MG63 (cell line): ENCODE measurements at regions not wholly inside any gene's neighbourhood (a gene's known extent, or its start where the extent isn't known, plus 50 kb on each side); places are given as distances from the start of the nearest gene placed in this dataset.
"Not testable (repeated sequence)": the region's sequence is repeated elsewhere in the genome, so short reads cannot be mapped to it uniquely, and the experiment has no call there.

Experiments
- DNase-seq: peaks from one replicate; pipeline ENCODE4 v3.0.0-alpha.2; 2020
- H3K27me3 ChIP-seq: fragments of 250-450 bp; sonication (Bioruptor Pico); 2 replicates; pipeline ENCODE4 v1.5.1; 2020; ENCODE audit warnings: mild to moderate bottlenecking, moderate library complexity
- H3K36me3 ChIP-seq: fragments of 250-450 bp; sonication (Bioruptor Pico); 2 replicates; pipeline ENCODE4 v1.5.1; 2020; ENCODE audit warnings: mild to moderate bottlenecking, moderate library complexity
- H3K4me3 ChIP-seq: fragments of 250-450 bp; sonication (Bioruptor Pico); 2 replicates; pipeline ENCODE4 v1.5.1; 2020; ENCODE audit warnings: mild to moderate bottlenecking, moderate library complexity
- H3K9me3 ChIP-seq: fragments of 250-450 bp; sonication (Bioruptor Pico); 2 replicates; pipeline ENCODE4 v1.5.1; 2020; ENCODE audit warnings: mild to moderate bottlenecking, moderate library complexity

DNA sequence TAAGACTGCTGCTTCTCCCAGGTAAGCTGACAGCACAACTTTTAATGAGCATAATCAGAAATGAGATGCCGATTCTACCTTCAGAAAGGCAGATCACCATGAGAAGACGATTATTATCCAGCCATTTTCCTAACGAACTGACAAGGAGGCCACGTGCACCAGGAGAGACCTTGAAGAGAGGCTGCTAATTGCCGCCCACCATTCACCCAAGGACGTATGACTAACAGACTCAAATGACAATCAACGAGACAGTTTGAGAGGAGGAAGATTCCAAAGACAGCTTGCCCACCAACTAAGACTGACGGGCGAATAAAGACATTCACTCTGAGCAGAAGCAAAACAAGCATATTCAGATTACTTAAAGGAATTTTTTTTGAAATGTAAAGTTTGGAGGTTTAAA lies 301.9 kb upstream of the TAC1 start:
- no peak for DNase-seq
- H3K9me3 ChIP-seq: no peaks in the 10 kb centered on the region
- H3K4me3 ChIP-seq: no peak overlapping the region
- H3K27me3 ChIP-seq: no peaks in the 10 kb centered on the region
- no peaks in the 10 kb centered on the region for H3K36me3 ChIP-seq

DNA sequence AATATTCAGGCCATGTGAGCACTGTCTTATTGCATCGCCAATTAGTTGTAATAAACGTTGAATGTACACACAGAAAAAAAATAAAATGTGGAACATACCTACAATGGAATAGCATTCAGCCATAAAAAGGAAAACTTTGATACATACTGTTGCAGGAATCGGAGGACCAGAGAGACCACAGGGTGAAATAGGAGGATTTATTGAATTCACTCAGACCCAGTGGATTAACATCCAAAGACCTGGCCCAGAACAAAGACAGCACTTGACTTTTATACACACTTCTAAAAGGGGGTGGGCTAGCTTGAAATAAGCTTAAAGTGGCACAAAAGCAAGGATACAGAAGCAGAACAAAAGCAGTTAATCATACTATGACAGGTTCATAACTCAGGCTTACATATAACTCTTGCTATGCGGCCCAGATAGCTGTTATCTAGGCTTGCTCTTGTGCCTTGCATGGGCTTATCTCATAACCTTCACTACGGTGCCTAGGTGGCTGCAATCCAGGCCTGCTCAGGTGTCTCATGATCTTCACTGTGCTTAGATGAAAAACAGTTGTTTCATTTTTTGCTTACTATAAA lies 292.2 kb upstream of the TAC1 start:
- DNase-seq: no peak
- Histone ChIP-seq H3K36me3 (no peaks in the 10 kb centered on the region), H3K27me3 (no peaks in the 10 kb centered on the region), H3K4me3 (no peak overlapping the region), H3K9me3 (no peaks in the 10 kb centered on the region)

DNA sequence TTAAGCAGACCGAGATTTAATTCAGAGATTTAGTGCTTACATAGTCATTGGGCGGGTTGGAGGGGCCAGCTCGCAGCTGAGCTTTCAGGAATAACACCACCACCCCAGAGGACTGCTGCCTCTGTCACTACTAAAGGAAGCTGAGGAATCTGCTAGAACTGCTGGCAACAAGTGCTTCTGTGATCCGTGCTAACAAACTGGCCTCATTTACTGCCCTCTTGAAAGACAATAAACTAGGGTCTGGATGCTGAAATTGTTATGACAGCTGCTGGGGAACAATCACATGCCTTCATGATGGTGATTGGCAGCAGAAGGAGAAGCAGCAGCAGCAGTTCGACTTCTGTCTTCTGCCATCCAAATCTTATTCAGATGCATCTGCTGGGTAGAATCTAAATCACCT lies 285.5 kb upstream of the TAC1 start:
- H3K27me3 ChIP-seq: no peaks in the 10 kb centered on the region
- no peak for DNase-seq
- H3K4me3 ChIP-seq: no peak overlapping the region
- no peaks in the 10 kb centered on the region for H3K36me3 ChIP-seq
- no peaks in the 10 kb centered on the region for H3K9me3 ChIP-seq

DNA sequence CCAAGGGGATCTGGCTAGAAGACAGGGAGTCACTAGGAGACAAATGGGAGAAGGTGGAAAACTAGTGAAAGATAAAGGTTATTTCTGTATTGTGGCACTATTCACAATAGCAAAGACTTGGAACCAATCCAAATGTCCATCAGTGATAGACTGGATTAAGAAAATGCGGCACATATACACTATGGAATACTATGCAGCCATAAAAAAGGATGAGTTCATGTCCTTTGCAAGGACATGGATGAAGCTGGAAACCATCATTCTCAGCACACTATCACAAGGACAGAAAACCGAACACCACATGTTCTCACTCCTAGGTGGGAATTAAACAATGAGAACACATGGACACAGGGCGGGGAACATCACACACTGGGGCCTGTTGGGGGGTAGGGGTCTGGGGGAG lies 282.4 kb upstream of the TAC1 start:
- not testable (repeated sequence) for DNase-seq, H3K36me3 ChIP-seq

DNA sequence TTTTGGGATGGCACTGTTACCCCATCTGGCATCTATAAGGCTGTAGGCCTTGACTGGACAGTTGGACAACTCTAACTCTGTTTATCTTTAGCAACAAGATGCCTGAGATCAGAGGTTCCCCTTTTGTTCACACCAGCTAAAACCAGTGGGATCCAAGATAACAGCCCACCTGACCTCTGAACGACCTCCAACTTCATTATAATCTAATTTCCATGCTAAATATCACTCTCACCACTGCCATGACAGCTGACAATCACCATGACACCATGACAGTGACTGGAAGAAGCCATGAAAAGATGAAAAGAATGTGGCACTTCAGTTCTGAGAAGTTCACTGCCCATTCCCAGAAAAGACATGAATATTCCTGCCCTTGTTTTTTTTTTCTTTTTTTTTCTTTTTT lies 281.4 kb upstream of the TAC1 start:
- H3K4me3 ChIP-seq: no peak overlapping the region
- H3K36me3 ChIP-seq: no peaks in the 10 kb centered on the region
- DNase-seq: no peak
- no peaks in the 10 kb centered on the region for H3K9me3 ChIP-seq
- H3K27me3 ChIP-seq: no peaks in the 10 kb centered on the region

More for the DNA sequence above, 282.4 kb upstream of the TAC1 start:
- H3K27me3 ChIP-seq, H3K9me3 ChIP-seq, H3K4me3 ChIP-seq: not testable (repeated sequence)

DNA sequence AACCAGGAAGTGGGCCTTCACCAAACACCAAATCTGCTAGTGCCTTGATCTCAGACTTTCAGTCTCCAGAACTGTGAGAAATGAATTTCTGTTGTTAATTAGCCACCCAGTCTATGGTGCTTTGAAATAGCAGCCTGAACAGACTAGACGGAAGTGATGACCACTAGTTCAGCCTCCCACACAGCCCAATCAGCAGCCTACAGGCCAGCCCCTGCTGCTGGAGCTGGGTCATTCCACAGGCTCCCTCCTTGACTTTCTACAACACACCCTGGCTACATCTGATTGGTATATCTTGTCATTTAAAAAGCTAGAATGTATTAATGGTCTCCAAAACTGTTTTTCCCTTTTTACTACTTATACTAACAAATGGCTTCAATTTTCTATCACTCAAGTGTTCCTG lies 277.2 kb upstream of the TAC1 start:
- H3K36me3 ChIP-seq: no peaks in the 10 kb centered on the region
- no peak overlapping the region for H3K4me3 ChIP-seq

DNA sequence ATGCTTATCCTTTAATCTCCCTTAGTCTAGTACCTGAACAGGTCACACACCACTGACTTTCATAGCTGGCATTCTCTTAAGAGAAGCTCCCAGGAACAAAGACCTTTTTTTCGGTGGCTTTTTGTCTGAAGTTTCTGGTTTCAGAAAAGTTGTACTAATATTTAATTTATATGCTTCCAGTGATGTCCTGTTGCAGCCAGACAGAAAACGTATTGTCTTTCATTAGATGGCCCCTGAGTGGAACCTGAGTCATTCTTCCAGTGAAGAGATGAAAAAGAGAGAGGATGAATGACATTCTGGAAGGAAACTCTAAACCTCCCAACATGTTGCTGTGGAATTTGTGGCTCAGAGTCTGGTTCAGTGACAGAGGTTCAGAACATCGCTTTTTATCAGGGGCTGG lies 274.8 kb upstream of the TAC1 start:
- Histone ChIP-seq H3K4me3 (no peak overlapping the region), H3K36me3 (no peaks in the 10 kb centered on the region), H3K27me3 (no peaks in the 10 kb centered on the region), H3K9me3 (no peaks in the 10 kb centered on the region)
- DNase-seq: no peak

More for the DNA sequence above, 277.2 kb upstream of the TAC1 start:
- DNase-seq: no peak
- Histone ChIP-seq H3K9me3 (no peaks in the 10 kb centered on the region), H3K27me3 (no peaks in the 10 kb centered on the region)

DNA sequence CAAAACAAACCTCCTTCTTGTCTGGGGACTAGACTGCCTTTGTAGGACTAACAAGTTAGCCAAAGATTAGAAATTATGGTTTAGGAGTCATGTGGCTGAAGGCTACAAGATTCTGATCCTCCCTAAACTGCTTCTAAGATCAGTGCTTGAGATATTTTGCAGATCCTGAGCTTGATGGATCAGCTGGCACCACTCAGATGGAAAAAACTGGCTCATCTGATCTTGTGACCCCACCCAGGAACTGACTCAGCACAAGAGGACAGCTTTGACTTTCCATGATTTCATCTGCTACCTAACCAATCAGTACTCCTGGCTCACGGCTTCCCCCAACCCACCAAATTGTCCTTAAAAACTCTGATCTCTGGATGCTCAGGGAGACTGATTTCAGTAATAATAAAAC lies 271.5 kb upstream of the TAC1 start:
- Histone ChIP-seq H3K9me3 (no peaks in the 10 kb centered on the region), H3K27me3 (no peaks in the 10 kb centered on the region), H3K36me3 (no peaks in the 10 kb centered on the region), H3K4me3 (no peak overlapping the region)
- no peak for DNase-seq

DNA sequence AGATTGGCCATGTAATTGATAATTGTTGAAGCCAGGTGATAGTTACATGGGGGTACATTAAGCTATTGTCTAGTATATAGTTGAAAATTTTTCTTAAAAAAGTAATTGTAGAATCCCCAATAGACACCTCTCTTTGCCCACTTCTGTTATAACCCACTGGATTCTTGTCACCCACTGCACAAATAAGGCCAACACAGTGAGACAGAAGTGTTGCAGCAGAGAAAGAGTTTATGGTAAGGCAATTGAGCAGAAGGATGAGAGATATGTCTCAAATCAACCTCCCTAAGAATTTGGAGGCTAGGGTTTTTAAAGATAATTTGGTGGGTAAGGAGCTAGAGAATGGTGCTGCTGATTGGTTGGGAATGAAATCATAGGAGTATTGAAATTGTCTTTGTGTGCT lies 270.3 kb upstream of the TAC1 start:
- no peak overlapping the region for H3K4me3 ChIP-seq
- no peaks in the 10 kb centered on the region for H3K36me3 ChIP-seq
- no peak for DNase-seq
- no peaks in the 10 kb centered on the region for H3K27me3 ChIP-seq
- H3K9me3 ChIP-seq: no peaks in the 10 kb centered on the region

DNA sequence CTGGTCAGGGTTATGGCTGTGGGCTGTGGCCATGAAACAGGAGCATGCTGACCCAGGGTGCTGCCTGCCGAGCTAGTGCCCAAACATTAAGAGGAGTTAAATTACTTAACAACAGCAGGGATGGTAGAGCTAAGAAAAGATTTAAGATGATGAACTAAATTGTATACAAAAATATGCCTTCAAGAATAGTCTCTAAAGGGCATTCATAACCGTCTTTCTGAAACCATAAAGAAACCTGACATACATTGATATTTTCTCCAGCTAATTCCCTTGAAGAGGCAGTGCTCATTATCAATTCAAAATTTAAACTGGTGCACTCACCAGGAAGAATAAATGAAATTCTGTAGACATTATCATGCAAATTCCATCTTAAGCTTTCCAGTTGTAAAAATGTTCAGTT lies 265.8 kb upstream of the TAC1 start:
- Histone ChIP-seq H3K36me3 (no peaks in the 10 kb centered on the region), H3K27me3 (no peaks in the 10 kb centered on the region), H3K9me3 (no peaks in the 10 kb centered on the region), H3K4me3 (no peak overlapping the region)
- DNase-seq: no peak

DNA sequence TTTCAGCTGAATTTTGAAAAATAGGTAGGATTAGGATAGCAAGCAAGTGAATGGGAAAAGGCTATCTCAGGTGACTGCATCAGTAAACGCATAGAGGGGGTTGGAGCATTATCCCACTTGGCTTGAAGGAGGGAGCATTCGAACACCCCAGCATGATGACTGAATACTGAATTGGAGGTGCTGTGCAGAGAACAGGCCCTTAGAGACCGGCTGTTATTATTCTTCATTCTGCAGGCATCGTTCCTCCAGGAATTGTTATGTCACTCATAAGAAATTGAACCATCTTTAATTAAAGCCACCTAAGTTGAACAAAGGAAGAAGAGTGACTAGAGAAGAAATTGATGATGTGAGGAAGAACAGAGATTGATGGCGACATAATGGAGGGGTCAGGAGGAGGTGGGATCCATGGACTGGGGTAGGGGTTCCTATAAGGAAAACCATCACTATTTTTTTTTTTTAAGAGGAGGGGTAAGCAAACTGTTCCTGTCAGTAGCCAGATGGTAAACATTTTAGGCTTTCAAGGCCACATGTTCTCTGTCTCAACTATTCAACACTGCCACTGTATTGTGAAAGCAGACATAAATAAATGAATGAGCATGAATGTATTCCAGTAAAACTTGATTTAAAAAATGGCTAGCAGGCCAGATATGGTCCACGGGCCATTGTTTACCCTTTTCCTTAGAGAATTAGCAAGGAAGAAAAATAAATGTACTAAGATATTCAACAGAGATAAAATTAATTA lies 264.7 kb upstream of the TAC1 start:
- no peaks in the 10 kb centered on the region for H3K36me3 ChIP-seq
- DNase-seq: no peak

DNA sequence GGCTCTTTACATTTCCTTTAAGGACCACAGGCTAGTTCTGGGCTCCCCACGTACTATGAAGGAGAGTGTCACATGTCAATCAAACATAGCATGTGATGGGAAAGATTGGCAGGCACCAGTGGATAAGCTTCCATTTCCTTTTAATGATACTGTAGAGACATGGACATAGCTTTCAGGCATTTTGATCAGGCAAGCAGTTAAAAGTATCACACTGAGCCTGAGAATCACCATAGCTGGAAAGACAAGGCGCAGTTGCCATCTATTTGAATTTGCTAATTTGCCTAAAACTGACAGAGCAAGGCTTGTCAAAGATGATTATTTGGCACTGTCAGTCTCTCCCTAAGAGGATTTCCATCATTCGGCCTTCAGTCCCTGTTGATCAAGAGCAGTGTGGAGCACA lies 263.4 kb upstream of the TAC1 start:
- no peak for DNase-seq
- H3K4me3 ChIP-seq: no peak overlapping the region
- no peaks in the 10 kb centered on the region for H3K9me3 ChIP-seq
- H3K27me3 ChIP-seq: no peaks in the 10 kb centered on the region
- no peaks in the 10 kb centered on the region for H3K36me3 ChIP-seq

More for the DNA sequence above, 264.7 kb upstream of the TAC1 start:
- Histone ChIP-seq H3K4me3 (no peak overlapping the region), H3K27me3 (no peaks in the 10 kb centered on the region), H3K9me3 (no peaks in the 10 kb centered on the region)

DNA sequence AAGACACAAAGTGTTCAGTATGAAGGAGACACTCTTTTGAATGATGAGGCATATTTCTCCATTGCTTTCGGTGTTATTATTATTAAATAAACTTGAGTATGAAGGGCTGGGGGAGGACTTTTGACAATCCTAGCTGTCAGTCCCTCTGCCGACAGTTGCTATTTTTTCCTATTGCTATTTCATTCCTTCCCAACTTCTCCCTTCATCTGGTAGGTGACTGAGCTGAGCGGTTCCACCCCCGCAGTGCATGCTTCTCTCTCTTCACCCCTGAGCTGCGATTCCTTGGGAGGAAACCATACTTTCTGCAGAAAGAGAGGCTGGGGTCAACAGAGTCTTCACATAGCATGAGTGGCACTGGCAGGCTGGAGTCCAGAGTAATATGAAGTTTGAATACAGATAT lies 261.2 kb upstream of the TAC1 start:
- Histone ChIP-seq H3K4me3 (no peak overlapping the region), H3K9me3 (no peaks in the 10 kb centered on the region), H3K27me3 (no peaks in the 10 kb centered on the region), H3K36me3 (no peaks in the 10 kb centered on the region)
- no peak for DNase-seq

DNA sequence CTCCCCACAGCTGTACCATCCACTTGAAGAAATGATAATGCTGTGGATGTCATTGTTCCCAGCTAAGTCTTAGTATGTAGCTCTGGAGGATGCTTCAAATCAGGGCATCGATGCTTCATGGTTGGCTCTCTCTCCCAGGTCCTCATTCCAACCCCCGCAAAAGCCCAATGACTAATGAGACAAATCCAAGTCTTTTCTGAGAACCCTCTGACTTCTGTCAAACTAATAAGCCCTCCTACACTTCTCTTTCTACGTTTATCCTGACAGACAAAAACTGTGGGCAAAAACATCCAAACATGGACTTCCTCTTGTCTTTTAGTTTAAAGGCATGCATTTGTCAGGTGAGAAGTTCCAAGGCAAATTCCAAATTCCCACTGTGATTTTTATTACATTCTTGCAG lies 260.4 kb upstream of the TAC1 start:
- Histone ChIP-seq H3K36me3 (no peaks in the 10 kb centered on the region), H3K27me3 (no peaks in the 10 kb centered on the region), H3K9me3 (no peaks in the 10 kb centered on the region), H3K4me3 (no peak overlapping the region)
- no peak for DNase-seq

DNA sequence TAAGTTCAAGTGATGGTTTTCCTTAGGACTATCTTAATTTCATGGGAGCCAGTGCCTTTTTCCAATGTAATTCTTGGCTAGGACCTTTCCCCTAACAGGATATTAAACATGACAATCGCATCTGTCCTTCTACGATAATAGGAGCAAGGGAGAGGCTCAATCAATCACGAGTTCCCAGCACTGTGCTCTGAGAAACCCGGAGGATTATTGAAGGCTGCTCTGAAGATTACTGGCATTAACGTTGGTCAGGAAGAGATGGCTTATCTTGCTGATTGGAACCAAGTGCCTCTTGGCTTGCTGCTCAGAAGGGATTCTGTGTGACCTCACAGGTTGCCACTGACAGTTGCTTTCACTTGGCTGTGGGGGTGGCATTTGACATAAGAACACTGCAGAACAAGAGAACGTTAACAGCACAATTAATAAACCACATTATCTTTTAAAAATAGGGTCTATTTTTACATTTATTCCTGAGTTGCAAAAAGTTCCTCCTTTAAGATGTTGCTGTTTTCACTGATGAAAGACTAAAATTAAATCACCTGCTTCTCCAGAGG lies 252.1 kb upstream of the TAC1 start:
- no peaks in the 10 kb centered on the region for H3K27me3 ChIP-seq
- H3K4me3 ChIP-seq: no peak overlapping the region
- no peak for DNase-seq
- no peaks in the 10 kb centered on the region for H3K36me3 ChIP-seq
- H3K9me3 ChIP-seq: no peaks in the 10 kb centered on the region

DNA sequence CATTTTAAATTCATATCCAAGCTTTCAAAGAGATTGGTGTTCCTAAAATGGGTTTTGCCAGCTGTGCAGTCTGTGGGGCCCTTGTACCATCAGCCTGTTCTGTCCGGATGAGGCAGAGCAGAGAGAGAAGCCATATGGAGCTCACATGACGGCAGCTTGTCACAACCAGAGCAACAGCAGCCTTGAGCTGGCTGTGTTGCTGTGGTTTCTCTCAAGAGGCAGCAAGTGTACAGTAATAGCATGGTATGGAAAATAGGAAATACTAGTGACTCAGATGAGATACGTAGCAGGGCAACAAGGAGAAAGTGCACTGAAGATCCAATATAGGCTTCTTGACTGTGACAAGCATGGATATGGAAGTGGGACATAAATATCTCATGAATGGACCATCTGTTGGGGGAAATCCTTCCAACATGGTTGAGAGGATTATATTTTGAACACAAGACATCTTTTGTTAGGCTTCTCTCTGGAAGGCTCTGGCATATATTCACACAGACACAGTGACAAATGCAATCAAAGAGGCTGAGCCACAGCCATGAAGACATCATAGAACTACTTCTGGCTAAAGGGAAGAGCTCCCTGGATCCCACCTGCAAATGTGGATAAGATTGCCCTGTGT lies 251.0 kb upstream of the TAC1 start:
- Histone ChIP-seq H3K27me3 (no peaks in the 10 kb centered on the region), H3K36me3 (no peaks in the 10 kb centered on the region), H3K9me3 (no peaks in the 10 kb centered on the region), H3K4me3 (no peak overlapping the region)
- DNase-seq: no peak

DNA sequence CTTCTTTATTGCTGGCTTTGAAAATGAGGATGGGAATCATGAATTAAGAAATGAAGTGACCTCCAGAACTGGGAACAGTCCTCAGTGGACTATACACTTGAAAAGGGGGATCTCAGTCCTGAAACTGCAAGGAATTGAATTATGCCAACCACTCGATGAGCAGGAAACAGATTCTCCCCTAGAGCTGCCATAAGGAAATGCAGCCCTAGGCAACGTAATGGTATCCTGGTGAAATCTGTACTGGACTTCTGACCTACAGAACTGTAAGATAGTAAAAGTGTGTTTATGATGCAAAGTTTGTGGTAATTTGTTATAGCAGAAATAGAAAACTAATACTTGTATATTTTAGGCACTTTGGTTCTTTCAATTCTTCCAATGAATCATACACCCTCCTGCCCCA lies 236.4 kb upstream of the TAC1 start:
- H3K36me3 ChIP-seq: no peaks in the 10 kb centered on the region
- no peak for DNase-seq

DNA sequence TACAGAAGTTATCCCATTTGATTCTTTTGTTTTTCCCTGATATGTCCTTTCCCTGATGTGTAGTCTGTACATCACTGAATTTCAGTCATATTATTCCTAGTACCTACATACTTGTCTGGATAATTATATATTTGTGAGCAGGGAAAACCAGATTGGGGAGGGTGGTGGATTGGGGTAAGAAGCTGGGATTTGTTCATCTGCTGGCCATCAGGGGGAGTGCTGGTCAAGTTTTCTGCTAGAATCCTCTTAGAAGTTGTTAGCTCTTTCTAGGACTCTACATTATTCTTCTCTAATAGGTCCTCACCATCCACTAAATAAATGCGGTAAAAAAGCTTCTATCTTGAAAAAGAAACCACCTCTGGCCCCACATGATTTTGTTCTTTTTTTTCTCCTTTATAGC lies 232.7 kb upstream of the TAC1 start:
- DNase-seq: peak; percentile 0
- Histone ChIP-seq H3K9me3 (no peaks in the 10 kb centered on the region), H3K4me3 (no peak overlapping the region), H3K27me3 (no peaks in the 10 kb centered on the region), H3K36me3 (no peaks in the 10 kb centered on the region)

More for the DNA sequence above, 236.4 kb upstream of the TAC1 start:
- Histone ChIP-seq H3K4me3 (no peak overlapping the region), H3K9me3 (no peaks in the 10 kb centered on the region), H3K27me3 (no peaks in the 10 kb centered on the region)
